Testis (tissue), 2 donors: ENCODE measurements at regions not wholly inside any gene's neighbourhood (a gene's known extent, or its start where the extent isn't known, plus 50 kb on each side); places are given as distances from the start of the nearest gene placed in this dataset.

ENCODE experiments used
- DNase-seq: peaks from one replicate; pipeline ENCODE4 v3.0.0-alpha.2; 2019
- H3K27ac ChIP-seq, 2 donors: fragments of 200-600 bp; sonication (generic); one replicate each; pipeline ENCODE4 v1.5.1; 2019
- H3K27me3 ChIP-seq: fragments of 200-600 bp; sonication (generic); one replicate; pipeline ENCODE4 v1.5.1; 2019
- H3K36me3 ChIP-seq: fragments of 200-600 bp; sonication (generic); one replicate; pipeline ENCODE4 v1.5.1; 2017; ENCODE audit warnings: low read depth; ENCODE audit errors: missing control alignments
- H3K4me1 ChIP-seq: fragments of 200-600 bp; sonication (generic); one replicate; pipeline ENCODE4 v1.5.1; 2019
- H3K4me3 ChIP-seq, 2 donors: fragments of 200-600 bp; sonication (generic); one replicate each; pipeline ENCODE4 v1.5.1; 2017 to 2019
- H3K9me3 ChIP-seq: fragments of 200-600 bp; sonication (generic); one replicate; pipeline ENCODE4 v1.5.1; 2017
- CTCF ChIP-seq, 3 experiments: fragments of 450-650 bp in 2 of 3; fragments of 200-600 bp in 1 of 3; sonication (generic) in 1 of 3; IDR thresholded peaks; one replicate each; pipeline ENCODE4 v1.5.1; 2016 to 2019; ENCODE audit warnings: antibody characterized with exemption in 3 of 3, mild to moderate bottlenecking in 2 of 3, moderate library complexity in 1 of 3
- POLR2A ChIP-seq: fragments of 450-650 bp; IDR thresholded peaks from one replicate; pipeline ENCODE4 v1.6.1; 2017; ENCODE audit warnings: antibody characterized with exemption, mild to moderate bottlenecking, moderate library complexity
- WGBS, 2 donors: methylation state at CpG; one replicate each; pipeline ENCODE4 v1.1.5; 2018; 5-methylcytosine and 5-hydroxymethylcytosine counted together
- intact Hi-C: fragments of 100-400 bp; cut with DNase I; formaldehyde crosslinking; loops from one replicate; pipeline ENCODE4 v1.15.1; 2023; ENCODE audit warnings: low total_unique reads

GRCh38 chr20:54872440-54872839 is 397.0 kb downstream of the DOK5 start:
- no peak for TF ChIP-seq CTCF (IDR thresholded peaks at IDR 0.05)
- TF ChIP-seq POLR2A = no peak
- 90 to 91% methylated on average over 1 of the region's 1 CpG for WGBS, 2 donors
- no peaks in the 10 kb centered on the region for H3K4me1 ChIP-seq
- no peaks in the 10 kb centered on the region for H3K9me3 ChIP-seq
- DNase-seq = no peak
- H3K4me3 ChIP-seq = no peak overlapping the region
- H3K27ac ChIP-seq = no peak overlapping the region
- H3K27me3 ChIP-seq = no peaks in the 10 kb centered on the region
- intact Hi-C loops = no loop called here
- no peaks in the 10 kb centered on the region for H3K36me3 ChIP-seq

GRCh38 chr20:54869765-54870164 is 394.4 kb downstream of the DOK5 start:
- 73 to 84% methylated on average over 3 of the region's 3 CpGs for WGBS, 2 donors
- Histone ChIP-seq H3K36me3 (no peaks in the 10 kb centered on the region), H3K4me1 (no peaks in the 10 kb centered on the region), H3K9me3 (no peaks in the 10 kb centered on the region), H3K27me3 (no peaks in the 10 kb centered on the region), H3K27ac (no peak overlapping the region), H3K4me3 (no peak overlapping the region)
- DNase-seq = no peak
- TF ChIP-seq CTCF (IDR thresholded peaks at IDR 0.05) (no peak), POLR2A (no peak)
- intact Hi-C loops = no loop called here

- intact Hi-C loops = no loop called here
- H3K4me3 ChIP-seq = no peak overlapping the region
- no peaks in the 10 kb centered on the region for H3K36me3 ChIP-seq
- no peaks in the 10 kb centered on the region for H3K4me1 ChIP-seq
- no peak for DNase-seq
- TF ChIP-seq POLR2A (no peak), CTCF (IDR thresholded peaks at IDR 0.05) (no peak)
- H3K9me3 ChIP-seq = no peaks in the 10 kb centered on the region
- WGBS, 2 donors = 75 to 77% methylated on average over 4 of the region's 4 CpGs
- no peak overlapping the region for H3K27ac ChIP-seq
- H3K27me3 ChIP-seq = no peaks in the 10 kb centered on the region
Measured at GRCh38 chr20:54865273-54865672, 389.9 kb downstream of the DOK5 start.

GRCh38 chr20:54860716-54861115 is 385.3 kb downstream of the DOK5 start:
- TF ChIP-seq CTCF (IDR thresholded peaks at IDR 0.05) = no peak
- no peak for TF ChIP-seq POLR2A
- 67 to 74% methylated on average over 4 of the region's 4 CpGs for WGBS, 2 donors
- Histone ChIP-seq H3K4me1 (no peaks in the 10 kb centered on the region), H3K36me3 (no peaks in the 10 kb centered on the region), H3K4me3 (no peak overlapping the region), H3K27ac (no peak overlapping the region), H3K9me3 (no peaks in the 10 kb centered on the region), H3K27me3 (no peaks in the 10 kb centered on the region)
- intact Hi-C loops = no loop called here
- no peak for DNase-seq

GRCh38 chr20:54856202-54856601 is 380.8 kb downstream of the DOK5 start:
- H3K27me3 ChIP-seq = no peaks in the 10 kb centered on the region
- WGBS, 2 donors = 83 to 87% methylated on average over 2 of the region's 2 CpGs
- H3K4me3 ChIP-seq = no peak overlapping the region
- H3K4me1 ChIP-seq = no peaks in the 10 kb centered on the region
- no peak overlapping the region for H3K27ac ChIP-seq
- DNase-seq = no peak
- intact Hi-C loops = no loop called here
- H3K36me3 ChIP-seq = no peaks in the 10 kb centered on the region
- TF ChIP-seq POLR2A = no peak
- TF ChIP-seq CTCF (IDR thresholded peaks at IDR 0.05) = no peak
- no peaks in the 10 kb centered on the region for H3K9me3 ChIP-seq
